Spinal cord (tissue), 9 donors: ENCODE measurements at regions not wholly inside any gene's neighbourhood (a gene's known extent, or its start where the extent isn't known, plus 50 kb on each side); places are given as distances from the start of the nearest gene placed in this dataset.
"Not testable (repeated sequence)": the region's sequence is repeated elsewhere in the genome, so short reads cannot be mapped to it uniquely, and the experiment has no call there.

Source experiments
- DNase-seq, 6 donors: peaks; one replicate each; pipeline versions ENCODE4 v3.0.0 to v3.0.0-alpha.2; 2013 to 2015; ENCODE audit warnings: low spot score in 6 of 6, low read depth in 4 of 6
- H3K27ac ChIP-seq: one replicate; pipeline ENCODE4 v1.5.1; 2013; ENCODE audit warnings: low read depth, low read length, control low read depth
- H3K27me3 ChIP-seq: one replicate; pipeline ENCODE4 v1.6.1; 2013; ENCODE audit warnings: low read length; ENCODE audit not compliant: control insufficient read depth, insufficient read depth
- H3K36me3 ChIP-seq: one replicate; pipeline ENCODE4 v1.6.1; 2013; ENCODE audit warnings: low read length; ENCODE audit not compliant: control insufficient read depth, insufficient read depth
- H3K4me1 ChIP-seq: one replicate; pipeline ENCODE4 v1.6.1; 2013; ENCODE audit warnings: low read length; ENCODE audit not compliant: control insufficient read depth, insufficient read depth
- H3K4me3 ChIP-seq: one replicate; pipeline ENCODE4 v1.5.1; 2013; ENCODE audit warnings: low read depth, low read length, control low read depth
- H3K9me3 ChIP-seq: one replicate; pipeline ENCODE4 v1.6.1; 2013; ENCODE audit warnings: low read length; ENCODE audit not compliant: control insufficient read depth, insufficient read depth
- WGBS: methylation state at CpG from one replicate; pipeline ENCODE4 v1.1.5; 2013; ENCODE audit warnings: missing lambda C conversion rate; ENCODE audit not compliant: insufficient coverage; 5-methylcytosine and 5-hydroxymethylcytosine counted together
- donor health status: healthy.

- H3K4me3 ChIP-seq, result no peak overlapping the region
- H3K36me3 ChIP-seq, result no peaks in the 10 kb centered on the region
- no peaks in the 10 kb centered on the region for H3K9me3 ChIP-seq
- H3K27ac ChIP-seq, result no peak overlapping the region
- no CpG with 5 or more reads among the region's 2 CpGs for WGBS
- no peaks in the 10 kb centered on the region for H3K27me3 ChIP-seq
- no peak for DNase-seq
- no peaks in the 10 kb centered on the region for H3K4me1 ChIP-seq
These were observed 1068.3 kb downstream of the KHDRBS2 start for GRCh38 chr6:61217714-61218113.

DNA sequence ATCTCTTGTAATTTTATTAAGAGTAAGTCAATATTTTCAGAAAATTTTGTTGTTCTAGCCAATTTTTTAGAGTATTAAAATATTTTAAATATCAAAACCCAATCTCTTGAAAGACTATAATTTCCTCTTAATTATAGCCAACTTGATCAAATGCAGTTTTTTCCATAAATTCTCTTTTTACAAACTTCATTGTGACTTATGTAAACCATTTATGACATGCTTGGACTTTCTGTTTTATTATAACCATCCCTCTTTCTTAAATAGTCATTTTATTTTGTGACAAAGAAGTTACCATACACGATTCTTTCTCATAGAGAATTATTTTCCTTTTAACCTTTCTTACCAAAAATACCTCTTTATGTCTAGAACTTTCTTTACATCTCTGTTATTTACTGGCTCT, 1075.5 kb downstream of the KHDRBS2 start:
- no peaks in the 10 kb centered on the region for H3K27me3 ChIP-seq
- no peaks in the 10 kb centered on the region for H3K36me3 ChIP-seq
- no peak overlapping the region for H3K27ac ChIP-seq
- no CpG with 5 or more reads among the region's 1 CpG for WGBS
- no peak for DNase-seq
- H3K4me1 ChIP-seq, result no peaks in the 10 kb centered on the region
- H3K4me3 ChIP-seq, result no peak overlapping the region
- peaks cover 4% of the 10 kb centered on the region for H3K9me3 ChIP-seq

DNA sequence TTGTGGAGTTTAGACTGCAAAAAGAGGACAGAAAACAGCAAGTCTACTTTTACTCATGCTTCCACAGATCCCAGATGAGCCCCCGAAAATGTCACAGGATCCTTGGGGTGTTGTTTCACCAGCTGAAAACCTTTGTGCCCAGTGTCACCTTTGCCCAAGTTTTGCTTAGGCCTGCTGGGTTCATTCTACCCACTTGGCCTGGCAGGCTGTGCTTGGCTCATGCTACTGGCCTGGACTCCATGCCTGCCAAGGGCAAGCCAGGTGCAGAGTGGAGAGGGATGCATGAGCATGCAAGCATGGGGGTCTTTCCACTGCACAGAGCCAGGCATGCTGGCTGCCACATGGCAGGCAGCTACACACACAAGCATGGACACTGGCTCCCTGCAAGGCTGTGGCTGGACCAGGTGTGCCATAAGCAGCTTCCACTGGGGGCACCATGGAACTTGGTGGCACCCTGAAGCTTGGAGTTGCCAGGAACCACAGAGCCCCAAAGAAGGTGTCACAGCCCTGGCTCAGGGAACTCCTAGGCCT, 1082.0 kb downstream of the KHDRBS2 start:
- H3K27ac ChIP-seq, result no peak overlapping the region
- H3K36me3 ChIP-seq, result no peaks in the 10 kb centered on the region
- H3K4me3 ChIP-seq, result no peak overlapping the region
- H3K4me1 ChIP-seq, result no peaks in the 10 kb centered on the region
- no peak for DNase-seq
- peaks cover 8% of the 10 kb centered on the region for H3K9me3 ChIP-seq
- 75% methylated on average over 1 of the region's 1 CpG for WGBS
- H3K27me3 ChIP-seq, result no peaks in the 10 kb centered on the region

DNA sequence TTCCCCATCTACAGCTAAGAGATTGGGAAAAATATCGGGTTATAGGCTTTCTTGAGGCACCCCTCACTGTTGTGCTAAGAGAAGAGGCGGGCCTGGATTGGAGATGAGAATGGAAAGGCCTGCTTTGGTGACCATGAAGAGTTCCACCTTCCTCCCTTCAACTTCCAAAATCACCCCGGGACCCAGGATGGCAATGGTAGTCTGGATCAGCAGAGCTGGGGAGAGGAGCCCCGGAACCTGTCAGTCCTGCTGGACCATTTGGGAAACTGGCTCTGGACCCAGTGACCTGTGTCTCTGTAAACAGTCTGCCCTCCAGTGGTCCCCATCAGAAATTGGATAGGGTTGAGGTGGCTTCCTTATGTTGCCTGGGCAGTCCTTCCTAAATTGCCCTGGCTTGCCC, 1085.6 kb downstream of the KHDRBS2 start:
- DNase-seq, result no peak
- no peak overlapping the region for H3K27ac ChIP-seq
- H3K4me1 ChIP-seq, result no peaks in the 10 kb centered on the region
- H3K36me3 ChIP-seq, result no peaks in the 10 kb centered on the region
- no peaks in the 10 kb centered on the region for H3K27me3 ChIP-seq
- peaks cover 6% of the 10 kb centered on the region for H3K9me3 ChIP-seq
- WGBS, result 83% methylated on average over 1 of the region's 4 CpGs
- H3K4me3 ChIP-seq, result no peak overlapping the region

GRCh38 chr6:61193771-61194170, 1092.3 kb downstream of the KHDRBS2 start:
- Histone ChIP-seq H3K27ac (no peak overlapping the region), H3K4me3 (no peak overlapping the region), H3K27me3 (no peaks in the 10 kb centered on the region), H3K4me1 (no peaks in the 10 kb centered on the region), H3K9me3 (peaks cover 1% of the 10 kb centered on the region), H3K36me3 (no peaks in the 10 kb centered on the region)
- 79% methylated on average over 2 of the region's 3 CpGs for WGBS
- no peak for DNase-seq

- no peaks in the 10 kb centered on the region for H3K4me1 ChIP-seq
- no peaks in the 10 kb centered on the region for H3K36me3 ChIP-seq
- no peak overlapping the region for H3K27ac ChIP-seq
- 18% methylated on average over 2 of the region's 2 CpGs for WGBS
- no peak overlapping the region for H3K4me3 ChIP-seq
- peaks cover 1% of the 10 kb centered on the region for H3K9me3 ChIP-seq
- no peak for DNase-seq
- no peaks in the 10 kb centered on the region for H3K27me3 ChIP-seq
These were observed 1093.4 kb downstream of the KHDRBS2 start for GRCh38 chr6:61192610-61193009.

- WGBS, result 60% methylated on average over 1 of the region's 2 CpGs
- Histone ChIP-seq H3K4me3 (no peak overlapping the region), H3K36me3 (no peaks in the 10 kb centered on the region), H3K9me3 (no peaks in the 10 kb centered on the region), H3K27me3 (no peaks in the 10 kb centered on the region), H3K27ac (no peak overlapping the region), H3K4me1 (no peaks in the 10 kb centered on the region)
- no peak for DNase-seq
These were observed 1117.1 kb downstream of the KHDRBS2 start for GRCh38 chr6:61168878-61169277.

GRCh38 chr6:61149039-61149438, 1137.0 kb downstream of the KHDRBS2 start:
- no CpG with 5 or more reads among the region's 3 CpGs for WGBS
- H3K9me3 ChIP-seq, H3K4me3 ChIP-seq, H3K27ac ChIP-seq, H3K36me3 ChIP-seq, DNase-seq, H3K4me1 ChIP-seq, H3K27me3 ChIP-seq: not testable (repeated sequence)

DNA sequence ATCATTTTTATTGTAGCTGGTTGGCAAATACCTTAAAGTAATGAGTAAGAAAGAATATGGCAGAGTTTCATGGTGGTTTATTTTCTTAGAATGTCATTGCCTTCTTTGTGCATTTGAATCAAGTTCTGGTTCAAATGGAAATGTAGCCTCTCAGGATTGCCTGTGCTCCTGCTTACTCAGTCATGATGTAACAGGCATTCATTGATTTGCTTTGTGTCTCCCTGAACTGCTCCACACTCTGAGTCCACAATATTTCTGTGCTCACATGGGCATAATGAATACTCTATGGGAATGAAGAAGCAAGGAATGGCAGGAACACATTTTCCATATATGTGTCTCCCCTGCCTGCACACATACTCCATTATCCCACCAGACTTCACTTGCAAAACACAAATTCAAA, 1143.8 kb downstream of the KHDRBS2 start:
- not testable (repeated sequence) for H3K27ac ChIP-seq, H3K4me3 ChIP-seq, H3K4me1 ChIP-seq, H3K36me3 ChIP-seq, DNase-seq, H3K9me3 ChIP-seq, H3K27me3 ChIP-seq

DNA sequence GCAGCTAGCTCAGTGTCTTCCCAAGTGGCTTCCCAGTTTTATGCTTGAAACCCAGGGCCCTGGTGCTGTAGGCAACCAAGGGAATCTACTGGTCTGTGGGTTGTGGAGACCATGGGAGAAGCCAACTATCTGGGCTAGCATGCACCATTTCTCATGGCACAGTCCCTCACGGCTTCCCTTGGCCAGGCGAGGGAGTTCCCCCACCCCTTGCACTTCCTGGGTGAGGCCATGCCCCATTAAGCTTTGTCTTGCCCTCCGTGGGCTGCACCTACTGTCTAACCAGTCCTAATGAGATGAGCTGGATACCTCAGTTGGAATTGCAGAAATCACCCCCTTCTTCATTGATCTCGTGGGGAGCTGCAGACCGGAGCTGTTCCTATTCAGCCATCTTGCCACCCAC, 1152.0 kb downstream of the KHDRBS2 start:
- Histone ChIP-seq H3K36me3 (no peaks in the 10 kb centered on the region), H3K4me3 (no peak overlapping the region), H3K27me3 (no peaks in the 10 kb centered on the region), H3K9me3 (no peaks in the 10 kb centered on the region), H3K4me1 (no peaks in the 10 kb centered on the region), H3K27ac (no peak overlapping the region)
- 93% methylated on average over 4 of the region's 5 CpGs for WGBS
- no peak for DNase-seq
